OCI-LY1 (cell line): ENCODE measurements at regions not wholly inside any gene's neighbourhood (a gene's known extent, or its start where the extent isn't known, plus 50 kb on each side); places are given as distances from the start of the nearest gene placed in this dataset.

ENCODE experiments used
- CTCF ChIP-seq: fragments of 200-600 bp; sonication (generic), shearing (Covaris generic); IDR thresholded peaks from 2 replicates; pipeline ENCODE4 v1.5.1; 2017; ENCODE audit warnings: mild to moderate bottlenecking, antibody characterized with exemption, low read length, moderate library complexity, mixed read lengths
- EZH2 ChIP-seq: fragments of 200-600 bp; sonication (generic), shearing (Covaris generic); IDR thresholded peaks from 2 replicates; pipeline ENCODE4 v1.8.0; 2017; ENCODE audit warnings: borderline replicate concordance, mixed run types, mild to moderate bottlenecking, antibody characterized with exemption, low read length, moderate library complexity, mixed read lengths

DNA sequence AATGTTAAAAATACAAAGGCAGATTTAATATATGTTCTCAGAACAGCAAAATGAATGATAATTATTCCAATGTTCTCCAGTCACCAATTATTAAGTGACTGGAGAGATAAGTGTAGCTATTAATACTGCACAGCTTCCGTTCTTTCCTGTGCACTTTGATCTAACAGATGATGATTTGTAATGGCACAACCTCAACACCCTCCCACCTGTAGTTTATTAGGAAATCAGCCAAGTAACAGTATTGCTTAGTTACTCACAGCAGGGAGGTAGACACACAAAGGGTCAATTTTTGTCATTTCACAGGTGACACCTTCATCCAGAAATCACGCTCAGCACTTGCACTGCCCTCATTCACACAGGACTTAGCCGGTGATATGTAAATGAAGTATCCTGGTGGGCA is 688.1 kb downstream of the EPHA3 start:
- TF ChIP-seq CTCF (no peak), EZH2 (no peak)
